C4-2B (cell line): ENCODE measurements at regions not wholly inside any gene's neighbourhood (a gene's known extent, or its start where the extent isn't known, plus 50 kb on each side); places are given as distances from the start of the nearest gene placed in this dataset.

Experiments used
- ZFX ChIP-seq: fragments of 450-650 bp; IDR thresholded peaks from 2 replicates; pipeline ENCODE4 v1.6.1; 2017
- TF ChIP-seq, protein P1 (sequence below): fragments of 450-650 bp; conservative IDR thresholded peaks from 2 replicates; pipeline ENCODE4 v1.5.1; 2017; ENCODE audit warnings: mild to moderate bottlenecking

DNA sequence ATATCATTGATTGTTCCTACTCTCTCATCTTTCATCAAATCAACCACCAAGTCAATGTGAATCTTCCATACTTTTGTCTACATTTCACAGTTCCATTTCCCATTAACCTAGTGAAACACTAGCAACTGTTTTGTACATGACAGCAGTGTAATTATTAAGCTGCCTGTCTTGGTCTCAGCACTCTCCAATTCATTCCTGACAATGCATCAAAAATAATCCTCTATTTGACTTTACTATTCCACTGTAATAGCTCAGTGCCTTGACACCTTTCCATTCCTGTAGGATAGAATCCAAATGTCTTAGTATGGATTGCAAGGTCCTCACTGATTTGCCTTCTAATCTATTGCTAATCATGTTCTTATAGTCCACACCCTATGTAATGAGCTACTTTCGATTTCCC is 2405.8 kb downstream of the PCDH7 start:
- TF ChIP-seq, protein P1, sequence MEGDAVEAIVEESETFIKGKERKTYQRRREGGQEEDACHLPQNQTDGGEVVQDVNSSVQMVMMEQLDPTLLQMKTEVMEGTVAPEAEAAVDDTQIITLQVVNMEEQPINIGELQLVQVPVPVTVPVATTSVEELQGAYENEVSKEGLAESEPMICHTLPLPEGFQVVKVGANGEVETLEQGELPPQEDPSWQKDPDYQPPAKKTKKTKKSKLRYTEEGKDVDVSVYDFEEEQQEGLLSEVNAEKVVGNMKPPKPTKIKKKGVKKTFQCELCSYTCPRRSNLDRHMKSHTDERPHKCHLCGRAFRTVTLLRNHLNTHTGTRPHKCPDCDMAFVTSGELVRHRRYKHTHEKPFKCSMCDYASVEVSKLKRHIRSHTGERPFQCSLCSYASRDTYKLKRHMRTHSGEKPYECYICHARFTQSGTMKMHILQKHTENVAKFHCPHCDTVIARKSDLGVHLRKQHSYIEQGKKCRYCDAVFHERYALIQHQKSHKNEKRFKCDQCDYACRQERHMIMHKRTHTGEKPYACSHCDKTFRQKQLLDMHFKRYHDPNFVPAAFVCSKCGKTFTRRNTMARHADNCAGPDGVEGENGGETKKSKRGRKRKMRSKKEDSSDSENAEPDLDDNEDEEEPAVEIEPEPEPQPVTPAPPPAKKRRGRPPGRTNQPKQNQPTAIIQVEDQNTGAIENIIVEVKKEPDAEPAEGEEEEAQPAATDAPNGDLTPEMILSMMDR = no peak
- no peak for TF ChIP-seq ZFX
